ENCODE measurements at regions not wholly inside any gene's neighbourhood (a gene's known extent, or its start where the extent isn't known, plus 50 kb on each side); places are given as distances from the start of the nearest gene placed in this dataset.

DNA sequence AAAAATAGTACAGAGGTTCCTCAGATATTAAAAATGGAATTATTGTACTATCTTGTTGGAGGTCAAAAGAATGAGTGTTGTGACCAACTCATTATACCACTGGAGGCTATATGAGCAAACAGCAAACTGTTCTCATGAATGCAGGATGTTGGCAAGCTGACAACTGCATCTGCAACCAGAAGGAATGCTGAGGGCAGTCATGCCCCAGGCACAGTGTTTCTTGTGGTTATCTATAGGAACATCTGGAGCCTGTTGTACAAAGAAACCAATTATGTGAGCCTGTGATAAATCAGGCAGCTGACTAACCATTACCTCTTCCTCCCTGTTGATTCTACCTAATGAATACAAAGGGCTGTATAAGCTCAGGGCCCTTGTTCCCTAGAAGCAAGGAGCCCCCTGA is 2057.1 kb downstream of the TP53TG3F start:
- H3K79me2 ChIP-seq (ENCODE audit: low read length) = no peaks in the 10 kb centered on the region
- H3F3A ChIP-seq (ENCODE audit: low read length, unreplicated experiment) = no peaks in the 10 kb centered on the region
- H3K4me3 ChIP-seq (ENCODE audit: low read length) = no peak overlapping the region
- H3K9me2 ChIP-seq (replicated peaks; ENCODE audit: low read length) = no peaks in the 10 kb centered on the region
- H4K20me1 ChIP-seq (ENCODE audit: low read length) = no peaks in the 10 kb centered on the region
- ChIA-PET CTCF (no interaction called here), POLR2A (ENCODE audit: unreplicated experiment) (no interaction called here)
- no peaks in the 10 kb centered on the region for H3K9me3 ChIP-seq (ENCODE audit: low read length)
- no peaks in the 10 kb centered on the region for H3K36me3 ChIP-seq (ENCODE audit: low read depth, low read length)
- H3K27me3 ChIP-seq (ENCODE audit: low read length) = no peaks in the 10 kb centered on the region
- no peaks in the 10 kb centered on the region for H3K4me1 ChIP-seq (ENCODE audit: insufficient read depth, low read length)
- ATAC-seq (no peak), DNase-seq (no peak)
- no peak overlapping the region for H3K9ac ChIP-seq (ENCODE audit: low read length)
- H3K4me2 ChIP-seq (ENCODE audit: low read length) = no peak overlapping the region
- no TSS peak for BruUV-seq (replicated peaks)
- H3K27ac ChIP-seq (ENCODE audit: low read length) = no peak overlapping the region
- no peak for TF ChIP-seq EZH2 (IDR thresholded peaks at IDR 0.05; ENCODE audit: low read length, unreplicated experiment)
- TF ChIP-seq, protein P1, sequence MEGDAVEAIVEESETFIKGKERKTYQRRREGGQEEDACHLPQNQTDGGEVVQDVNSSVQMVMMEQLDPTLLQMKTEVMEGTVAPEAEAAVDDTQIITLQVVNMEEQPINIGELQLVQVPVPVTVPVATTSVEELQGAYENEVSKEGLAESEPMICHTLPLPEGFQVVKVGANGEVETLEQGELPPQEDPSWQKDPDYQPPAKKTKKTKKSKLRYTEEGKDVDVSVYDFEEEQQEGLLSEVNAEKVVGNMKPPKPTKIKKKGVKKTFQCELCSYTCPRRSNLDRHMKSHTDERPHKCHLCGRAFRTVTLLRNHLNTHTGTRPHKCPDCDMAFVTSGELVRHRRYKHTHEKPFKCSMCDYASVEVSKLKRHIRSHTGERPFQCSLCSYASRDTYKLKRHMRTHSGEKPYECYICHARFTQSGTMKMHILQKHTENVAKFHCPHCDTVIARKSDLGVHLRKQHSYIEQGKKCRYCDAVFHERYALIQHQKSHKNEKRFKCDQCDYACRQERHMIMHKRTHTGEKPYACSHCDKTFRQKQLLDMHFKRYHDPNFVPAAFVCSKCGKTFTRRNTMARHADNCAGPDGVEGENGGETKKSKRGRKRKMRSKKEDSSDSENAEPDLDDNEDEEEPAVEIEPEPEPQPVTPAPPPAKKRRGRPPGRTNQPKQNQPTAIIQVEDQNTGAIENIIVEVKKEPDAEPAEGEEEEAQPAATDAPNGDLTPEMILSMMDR (conservative IDR thresholded peaks at IDR 0.05; ENCODE audit: low read depth, low read length) = no peak
- intact Hi-C loops (cut with micrococcal nuclease) = no loop called here
- H2AFZ ChIP-seq (ENCODE audit: low read length) = no peak overlapping the region

DNA sequence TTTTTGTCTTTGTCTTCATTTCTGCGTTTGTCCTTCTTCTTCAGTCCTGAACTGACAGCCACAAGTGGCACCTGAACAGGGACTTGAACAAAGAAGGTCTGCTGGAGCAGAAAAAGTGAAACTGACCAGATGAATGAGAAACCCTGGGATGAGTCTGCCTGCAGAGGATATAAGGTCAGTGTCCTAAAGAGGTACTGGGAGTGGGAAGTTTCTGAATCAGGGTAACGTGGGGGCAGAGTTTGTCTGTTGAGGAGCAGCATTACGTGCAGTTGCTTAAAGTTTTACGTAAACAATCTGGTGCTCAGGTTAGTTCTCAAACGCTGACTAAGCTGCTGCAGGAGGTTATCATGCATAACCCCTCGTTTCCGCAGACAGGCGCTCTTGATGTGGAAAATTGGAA is 2057.6 kb downstream of the TP53TG3F start:
- DNase-seq (no peak), ATAC-seq (no peak)
- H4K20me1 ChIP-seq (ENCODE audit: low read length) = no peaks in the 10 kb centered on the region
- H3K9ac ChIP-seq (ENCODE audit: low read length) = no peak overlapping the region
- TF ChIP-seq, protein P1 (conservative IDR thresholded peaks at IDR 0.05; ENCODE audit: low read depth, low read length) = no peak
- no peak for TF ChIP-seq EZH2 (IDR thresholded peaks at IDR 0.05; ENCODE audit: low read length, unreplicated experiment)
- no peak for TF ChIP-seq EZH2phosphoT487 (IDR thresholded peaks at IDR 0.05; ENCODE audit: borderline replicate concordance, low read length)
- H3K36me3 ChIP-seq (ENCODE audit: low read depth, low read length) = no peaks in the 10 kb centered on the region
- intact Hi-C loops (cut with micrococcal nuclease) = no loop called here
- no TSS peak for BruUV-seq (replicated peaks)
- H3K9me3 ChIP-seq (ENCODE audit: low read length) = no peaks in the 10 kb centered on the region
- no peaks in the 10 kb centered on the region for H3K4me1 ChIP-seq (ENCODE audit: insufficient read depth, low read length)
- no peaks in the 10 kb centered on the region for H3K27me3 ChIP-seq (ENCODE audit: low read length)
- H3K9me2 ChIP-seq (replicated peaks; ENCODE audit: low read length) = no peaks in the 10 kb centered on the region
- no peaks in the 10 kb centered on the region for H3F3A ChIP-seq (ENCODE audit: low read length, unreplicated experiment)
- no peak overlapping the region for H3K27ac ChIP-seq (ENCODE audit: low read length)
- no peak overlapping the region for H3K4me2 ChIP-seq (ENCODE audit: low read length)
- H3K4me3 ChIP-seq (ENCODE audit: low read length) = no peak overlapping the region
- no peaks in the 10 kb centered on the region for H3K79me2 ChIP-seq (ENCODE audit: low read length)
- no peak overlapping the region for H2AFZ ChIP-seq (ENCODE audit: low read length)
- ChIA-PET POLR2A (ENCODE audit: unreplicated experiment) (no interaction called here), CTCF (no interaction called here)

DNA sequence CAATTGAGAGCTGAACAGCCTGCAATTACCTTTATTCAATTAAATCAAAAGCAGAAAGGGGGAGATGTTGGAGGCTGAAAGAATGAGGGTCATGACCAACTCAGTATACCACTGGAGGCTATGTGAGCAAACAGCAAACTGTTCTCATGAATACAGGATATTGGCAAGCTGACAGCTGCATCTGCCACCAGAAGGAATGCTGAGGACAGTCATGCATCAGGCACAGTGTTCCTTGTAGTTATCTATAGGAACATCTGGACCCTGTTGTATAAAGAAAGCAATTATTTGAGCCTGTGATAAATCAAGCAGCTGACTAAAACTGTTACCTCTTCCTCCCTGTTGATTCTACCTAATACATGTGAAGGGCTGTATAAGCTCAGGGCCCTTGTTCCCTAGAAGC is 2064.6 kb downstream of the TP53TG3F start:
- H3F3A ChIP-seq (ENCODE audit: low read length, unreplicated experiment) = no peaks in the 10 kb centered on the region
- no peaks in the 10 kb centered on the region for H3K4me1 ChIP-seq (ENCODE audit: insufficient read depth, low read length)
- H3K27me3 ChIP-seq (ENCODE audit: low read length) = no peaks in the 10 kb centered on the region
- no peaks in the 10 kb centered on the region for H3K36me3 ChIP-seq (ENCODE audit: low read depth, low read length)
- ChIA-PET CTCF (no interaction called here), POLR2A (ENCODE audit: unreplicated experiment) (no interaction called here)
- ATAC-seq (no peak), DNase-seq (no peak)
- intact Hi-C loops (cut with micrococcal nuclease) = no loop called here
- no peak overlapping the region for H3K9ac ChIP-seq (ENCODE audit: low read length)
- H4K20me1 ChIP-seq (ENCODE audit: low read length) = no peaks in the 10 kb centered on the region
- no peaks in the 10 kb centered on the region for H3K79me2 ChIP-seq (ENCODE audit: low read length)
- no TSS peak for BruUV-seq (replicated peaks)
- TF ChIP-seq, protein P1 (conservative IDR thresholded peaks at IDR 0.05; ENCODE audit: low read depth, low read length) = no peak
- TF ChIP-seq EZH2 (IDR thresholded peaks at IDR 0.05; ENCODE audit: low read length, unreplicated experiment) (no peak), EZH2phosphoT487 (IDR thresholded peaks at IDR 0.05; ENCODE audit: borderline replicate concordance, low read length) (no peak)
- no peaks in the 10 kb centered on the region for H3K9me3 ChIP-seq (ENCODE audit: low read length)
- no peak overlapping the region for H3K4me2 ChIP-seq (ENCODE audit: low read length)
- H2AFZ ChIP-seq (ENCODE audit: low read length) = no peak overlapping the region
- no peak overlapping the region for H3K4me3 ChIP-seq (ENCODE audit: low read length)
- no peak overlapping the region for H3K27ac ChIP-seq (ENCODE audit: low read length)
- H3K9me2 ChIP-seq (replicated peaks; ENCODE audit: low read length) = no peaks in the 10 kb centered on the region

Measured in PC-3 (cell line).